ENCODE measurements at regions not wholly inside any gene's neighbourhood (a gene's known extent, or its start where the extent isn't known, plus 50 kb on each side); places are given as distances from the start of the nearest gene placed in this dataset.
"Not testable (repeated sequence)": the region's sequence is repeated elsewhere in the genome, so short reads cannot be mapped to it uniquely, and the experiment has no call there.

DNA sequence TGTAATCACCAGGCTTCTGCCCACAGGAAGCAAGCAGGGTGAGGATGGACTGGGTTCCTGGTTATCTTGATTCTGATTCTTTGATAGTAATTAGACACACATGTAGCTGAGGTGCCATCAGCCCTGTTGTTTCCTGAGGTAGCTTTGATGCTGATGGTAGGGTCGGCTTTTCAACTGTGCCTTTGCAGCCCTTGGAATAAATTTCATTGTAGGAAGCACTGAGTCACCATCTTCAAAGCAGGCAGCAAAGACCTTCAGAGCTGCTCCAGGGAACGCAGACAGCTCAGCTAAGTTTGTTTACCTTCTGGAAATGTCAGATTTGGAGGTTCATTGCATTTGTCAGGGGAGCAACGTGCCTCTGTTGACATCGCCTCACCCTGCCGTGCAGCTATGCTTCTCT, 135.4 kb downstream of the ASMT start:
- no peak overlapping the region for H3K4me2 ChIP-seq (ENCODE audit: low read length)
- no peak overlapping the region for H3K9ac ChIP-seq
- TF ChIP-seq, protein P1, sequence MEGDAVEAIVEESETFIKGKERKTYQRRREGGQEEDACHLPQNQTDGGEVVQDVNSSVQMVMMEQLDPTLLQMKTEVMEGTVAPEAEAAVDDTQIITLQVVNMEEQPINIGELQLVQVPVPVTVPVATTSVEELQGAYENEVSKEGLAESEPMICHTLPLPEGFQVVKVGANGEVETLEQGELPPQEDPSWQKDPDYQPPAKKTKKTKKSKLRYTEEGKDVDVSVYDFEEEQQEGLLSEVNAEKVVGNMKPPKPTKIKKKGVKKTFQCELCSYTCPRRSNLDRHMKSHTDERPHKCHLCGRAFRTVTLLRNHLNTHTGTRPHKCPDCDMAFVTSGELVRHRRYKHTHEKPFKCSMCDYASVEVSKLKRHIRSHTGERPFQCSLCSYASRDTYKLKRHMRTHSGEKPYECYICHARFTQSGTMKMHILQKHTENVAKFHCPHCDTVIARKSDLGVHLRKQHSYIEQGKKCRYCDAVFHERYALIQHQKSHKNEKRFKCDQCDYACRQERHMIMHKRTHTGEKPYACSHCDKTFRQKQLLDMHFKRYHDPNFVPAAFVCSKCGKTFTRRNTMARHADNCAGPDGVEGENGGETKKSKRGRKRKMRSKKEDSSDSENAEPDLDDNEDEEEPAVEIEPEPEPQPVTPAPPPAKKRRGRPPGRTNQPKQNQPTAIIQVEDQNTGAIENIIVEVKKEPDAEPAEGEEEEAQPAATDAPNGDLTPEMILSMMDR (IDR thresholded peaks at IDR 0.05): no peak
- H3K27me3 ChIP-seq (ENCODE audit: control insufficient read depth, insufficient read depth, low read length): no peaks in the 10 kb centered on the region
- H2AFZ ChIP-seq: no peak overlapping the region
- H3K4me1 ChIP-seq: no peaks in the 10 kb centered on the region
- no peak overlapping the region for H3K27ac ChIP-seq
- H3K36me3 ChIP-seq (ENCODE audit: control insufficient read depth, insufficient read depth, low read length): no peaks in the 10 kb centered on the region
- H3K9me3 ChIP-seq (ENCODE audit: control insufficient read depth, low read length): no peaks in the 10 kb centered on the region
- H3K4me3 ChIP-seq (ENCODE audit: low read depth, low read length): no peak overlapping the region
- no peaks in the 10 kb centered on the region for H3K79me2 ChIP-seq

DNA sequence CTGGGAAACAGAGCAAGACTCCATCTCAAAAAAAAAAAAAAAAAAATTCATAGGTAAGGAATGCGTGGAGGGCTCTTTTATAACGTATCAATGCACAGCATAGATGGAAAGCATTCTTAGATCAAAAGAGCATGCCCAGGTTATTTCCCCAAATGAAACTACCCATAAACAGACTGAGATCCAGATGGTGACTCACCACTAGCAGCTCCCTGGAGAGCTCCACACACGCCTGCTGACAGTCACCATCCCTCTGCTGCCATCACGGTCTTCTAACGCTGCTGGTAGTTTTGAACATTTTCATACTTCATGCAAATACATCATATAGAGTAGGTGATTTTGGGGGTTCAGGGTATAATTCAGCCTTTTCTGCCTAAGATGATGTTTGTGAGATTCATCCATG, 136.9 kb downstream of the ASMT start:
- Histone ChIP-seq H3K36me3 (ENCODE audit: control insufficient read depth, insufficient read depth, low read length) (no peaks in the 10 kb centered on the region), H3K27ac (no peak overlapping the region), H2AFZ (no peak overlapping the region), H3K4me3 (ENCODE audit: low read depth, low read length) (no peak overlapping the region), H3K27me3 (ENCODE audit: control insufficient read depth, insufficient read depth, low read length) (no peaks in the 10 kb centered on the region), H3K9ac (no peak overlapping the region), H3K79me2 (no peaks in the 10 kb centered on the region), H3K4me2 (ENCODE audit: low read length) (no peak overlapping the region), H3K9me3 (ENCODE audit: control insufficient read depth, low read length) (no peaks in the 10 kb centered on the region), H3K4me1 (no peaks in the 10 kb centered on the region)
- TF ChIP-seq, protein P1 (IDR thresholded peaks at IDR 0.05): no peak

DNA sequence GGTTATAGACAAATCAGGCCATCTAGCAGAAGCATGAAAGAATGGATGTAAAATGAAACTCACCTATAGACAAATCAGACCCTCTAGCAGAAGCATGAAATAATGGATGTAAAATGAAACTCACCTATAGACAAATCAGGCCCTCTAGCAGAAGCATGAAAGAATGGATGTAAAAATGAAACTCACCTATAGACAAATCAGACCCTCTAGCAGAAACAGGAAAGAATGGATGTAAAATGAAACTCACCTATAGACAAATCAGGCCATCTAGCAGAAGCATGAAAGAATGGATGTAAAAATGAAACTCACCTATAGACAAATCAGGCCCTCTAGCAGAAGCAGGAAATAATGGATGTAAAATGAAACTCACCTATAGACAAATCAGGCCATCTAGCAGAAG, 137.9 kb downstream of the ASMT start:
- not testable (repeated sequence) for H3K9ac ChIP-seq; H3K27me3 ChIP-seq (ENCODE audit: control insufficient read depth, insufficient read depth, low read length); H3K27ac ChIP-seq; H3K79me2 ChIP-seq; H3K36me3 ChIP-seq (ENCODE audit: control insufficient read depth, insufficient read depth, low read length); H3K4me1 ChIP-seq; H2AFZ ChIP-seq; H3K4me3 ChIP-seq (ENCODE audit: low read depth, low read length); H3K9me3 ChIP-seq (ENCODE audit: control insufficient read depth, low read length); H3K4me2 ChIP-seq (ENCODE audit: low read length)

DNA sequence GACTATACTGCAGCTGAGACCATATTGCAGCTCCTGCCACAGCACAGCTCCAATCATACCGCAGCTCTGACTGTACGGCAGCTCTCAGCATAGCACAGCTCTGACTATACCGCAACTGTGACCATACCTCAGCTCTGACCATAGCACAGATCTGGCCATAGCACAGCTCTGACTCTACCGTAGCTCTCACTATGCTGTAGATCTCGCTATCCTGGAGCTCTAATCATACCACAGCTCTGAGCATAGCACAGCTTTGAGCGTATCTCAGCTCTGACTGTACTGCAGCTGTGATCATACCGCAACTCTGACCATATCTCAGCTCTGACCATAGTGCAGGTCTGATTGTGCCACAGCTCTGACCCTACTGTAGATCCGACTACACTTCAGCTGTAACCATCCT, 139.2 kb downstream of the ASMT start:
- no peak overlapping the region for H3K4me2 ChIP-seq (ENCODE audit: low read length)
- H2AFZ ChIP-seq: no peak overlapping the region
- no peaks in the 10 kb centered on the region for H3K27me3 ChIP-seq (ENCODE audit: control insufficient read depth, insufficient read depth, low read length)
- no peak overlapping the region for H3K4me3 ChIP-seq (ENCODE audit: low read depth, low read length)
- no peak overlapping the region for H3K27ac ChIP-seq
- H3K79me2 ChIP-seq: no peaks in the 10 kb centered on the region
- no peaks in the 10 kb centered on the region for H3K36me3 ChIP-seq (ENCODE audit: control insufficient read depth, insufficient read depth, low read length)
- no peak overlapping the region for H3K9ac ChIP-seq
- TF ChIP-seq, protein P1 (IDR thresholded peaks at IDR 0.05): no peak
- no peaks in the 10 kb centered on the region for H3K4me1 ChIP-seq
- H3K9me3 ChIP-seq (ENCODE audit: control insufficient read depth, low read length): no peaks in the 10 kb centered on the region

DNA sequence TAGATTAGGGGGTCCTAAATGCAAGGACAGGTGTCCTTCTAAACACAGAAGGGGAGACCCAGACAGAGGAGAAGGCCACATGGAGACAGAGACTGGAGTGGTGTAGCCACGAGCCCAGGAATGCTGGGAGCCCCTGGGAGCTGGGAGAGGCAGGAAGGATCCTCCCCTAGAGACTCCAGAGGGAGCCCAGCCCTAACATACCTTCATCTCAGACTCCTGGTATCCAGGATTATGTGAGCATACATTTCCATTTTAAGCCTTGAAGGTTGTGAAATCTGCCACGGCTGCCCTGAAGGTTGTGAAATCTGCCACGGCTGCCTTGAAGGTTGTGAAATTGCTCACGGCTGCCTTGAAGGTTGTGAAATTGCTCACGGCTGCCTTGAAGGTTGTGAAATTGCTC, 148.4 kb downstream of the ASMT start:
- Histone ChIP-seq H3K9ac (no peak overlapping the region), H3K4me1 (no peaks in the 10 kb centered on the region), H3K4me2 (ENCODE audit: low read length) (no peak overlapping the region), H3K27ac (no peak overlapping the region), H3K27me3 (ENCODE audit: control insufficient read depth, insufficient read depth, low read length) (no peaks in the 10 kb centered on the region), H2AFZ (no peak overlapping the region), H3K79me2 (no peaks in the 10 kb centered on the region), H3K36me3 (ENCODE audit: control insufficient read depth, insufficient read depth, low read length) (no peaks in the 10 kb centered on the region), H3K4me3 (ENCODE audit: low read depth, low read length) (no peak overlapping the region), H3K9me3 (ENCODE audit: control insufficient read depth, low read length) (no peaks in the 10 kb centered on the region)
- TF ChIP-seq, protein P1 (IDR thresholded peaks at IDR 0.05): no peak

DNA sequence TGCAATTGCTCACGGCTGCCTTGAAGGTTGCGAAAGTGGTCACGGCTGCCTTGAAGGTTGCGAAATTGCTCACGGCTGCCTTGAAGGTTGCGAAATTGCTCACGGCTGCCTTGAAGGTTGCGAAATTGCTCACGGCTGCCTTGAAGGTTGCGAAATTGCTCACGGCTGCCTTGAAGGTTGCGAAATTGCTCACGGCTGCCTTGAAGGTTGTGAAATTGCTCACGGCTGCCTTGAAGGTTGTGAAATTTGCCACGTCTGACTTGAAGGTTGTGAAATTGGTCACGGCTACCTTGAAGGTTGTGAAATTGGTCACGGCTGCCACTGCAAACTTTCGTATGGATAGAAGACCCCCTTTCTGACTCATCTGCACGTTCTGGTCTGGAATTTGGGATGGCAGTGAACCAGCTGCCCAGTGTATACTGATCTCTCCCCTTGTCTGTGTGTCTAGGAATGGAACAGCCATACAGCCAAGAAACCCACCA, 150.1 kb downstream of the ASMT start:
- H2AFZ ChIP-seq; H3K4me3 ChIP-seq (ENCODE audit: low read depth, low read length); H3K4me2 ChIP-seq (ENCODE audit: low read length); H3K79me2 ChIP-seq; H3K27me3 ChIP-seq (ENCODE audit: control insufficient read depth, insufficient read depth, low read length); H3K4me1 ChIP-seq; H3K9ac ChIP-seq; H3K36me3 ChIP-seq (ENCODE audit: control insufficient read depth, insufficient read depth, low read length); H3K9me3 ChIP-seq (ENCODE audit: control insufficient read depth, low read length); H3K27ac ChIP-seq: not testable (repeated sequence)
